Thyroid gland (tissue), 4 donors: ENCODE measurements at regions not wholly inside any gene's neighbourhood (a gene's known extent, or its start where the extent isn't known, plus 50 kb on each side); places are given as distances from the start of the nearest gene placed in this dataset.

Experiments used
- DNase-seq, 2 donors: peaks; one replicate each; pipeline ENCODE4 v3.0.0-alpha.2; 2019
- H3K27ac ChIP-seq, 3 donors: fragments of 200-600 bp; sonication (generic); 1 replicate in 2 of 3; 2 replicates in 1 of 3; pipeline ENCODE4 v1.5.1; 2016 to 2019; ENCODE audit warnings: mild to moderate bottlenecking in 1 of 3, moderate library complexity in 1 of 3
- H3K27me3 ChIP-seq: fragments of 200-600 bp; sonication (generic); one replicate; pipeline ENCODE4 v1.5.1; 2019
- H3K36me3 ChIP-seq, 2 donors: fragments of 200-600 bp; sonication (generic); one replicate each; pipeline ENCODE4 v1.5.1; 2016 to 2019
- H3K4me1 ChIP-seq, 2 donors: fragments of 200-600 bp; sonication (generic); one replicate each; pipeline ENCODE4 v1.5.1; 2017 to 2019
- H3K4me3 ChIP-seq, 3 donors: fragments of 200-600 bp; sonication (generic); replicated peaks in 1 of 3; 1 replicate in 2 of 3; 2 replicates in 1 of 3; pipeline ENCODE4 v1.5.1; 2016; ENCODE audit warnings: mild to moderate bottlenecking in 1 of 3
- H3K9me3 ChIP-seq: fragments of 200-600 bp; sonication (generic); one replicate; pipeline ENCODE4 v1.5.1; 2017
- CTCF ChIP-seq, 6 experiments: fragments of 200-600 bp in 3 of 6; fragments of 450-650 bp in 3 of 6; sonication (generic) in 3 of 6; IDR thresholded peaks; one replicate each; pipeline ENCODE4 v1.5.1; 2016 to 2019; ENCODE audit warnings: antibody characterized with exemption in 6 of 6, mild to moderate bottlenecking in 2 of 6, inconsistent platforms in 1 of 6, moderate library complexity in 1 of 6
- POLR2A ChIP-seq, 2 donors: fragments of 450-650 bp; IDR thresholded peaks; one replicate each; pipeline ENCODE4 v1.6.1; 2017; ENCODE audit warnings: antibody characterized with exemption in 2 of 2, mild to moderate bottlenecking in 2 of 2, moderate library complexity in 1 of 2
- WGBS, 2 donors: methylation state at CpG; one replicate each; pipeline ENCODE4 v1.1.5; 2017; 5-methylcytosine and 5-hydroxymethylcytosine counted together
- intact Hi-C: fragments of 100-400 bp; cut with DNase I; formaldehyde crosslinking; loops from one replicate; pipeline ENCODE4 v1.15.1; 2023

- 77 to 85% methylated on average over 3 of the region's 3 CpGs for WGBS, 2 donors
- intact Hi-C loops = no loop called here
- Histone ChIP-seq H3K36me3 (no peaks in the 10 kb centered on the region), H3K9me3 (no peaks in the 10 kb centered on the region), H3K4me1 (no peaks in the 10 kb centered on the region), H3K4me3 (no peak overlapping the region), H3K27me3 (no peaks in the 10 kb centered on the region), H3K27ac (no peak overlapping the region)
- DNase-seq = no peak
- TF ChIP-seq CTCF (IDR thresholded peaks at IDR 0.05) = no peak
- TF ChIP-seq POLR2A (IDR thresholded peaks at IDR 0.05) = no peak
Observed at GRCh38 chr9:11141357-11141756, 528.6 kb upstream of the PTPRD start.

GRCh38 chr9:11142965-11143738, 530.4 kb upstream of the PTPRD start:
- intact Hi-C loops = no loop called here
- WGBS, 2 donors = 87 to 89% methylated on average over 3 of the region's 3 CpGs
- no peak for DNase-seq

GRCh38 chr9:11144746-11145145, 531.9 kb upstream of the PTPRD start:
- Histone ChIP-seq H3K4me3 (no peak overlapping the region), H3K36me3 (no peaks in the 10 kb centered on the region), H3K4me1 (no peaks in the 10 kb centered on the region), H3K9me3 (no peaks in the 10 kb centered on the region), H3K27ac (no peak overlapping the region), H3K27me3 (no peaks in the 10 kb centered on the region)
- TF ChIP-seq CTCF (IDR thresholded peaks at IDR 0.05) (no peak), POLR2A (IDR thresholded peaks at IDR 0.05) (no peak)
- no peak for DNase-seq
- WGBS, 2 donors = 85 to 90% methylated on average over 2 of the region's 2 CpGs
- intact Hi-C loops = no loop called here

More at GRCh38 chr9:11142965-11143738, 530.4 kb upstream of the PTPRD start:
- Histone ChIP-seq H3K4me3 (no peak overlapping the region), H3K27me3 (no peaks in the 10 kb centered on the region), H3K9me3 (no peaks in the 10 kb centered on the region), H3K27ac (no peak overlapping the region), H3K4me1 (no peaks in the 10 kb centered on the region), H3K36me3 (no peaks in the 10 kb centered on the region)
- no peak for TF ChIP-seq POLR2A (IDR thresholded peaks at IDR 0.05)
- TF ChIP-seq CTCF (IDR thresholded peaks at IDR 0.05) = no peak

GRCh38 chr9:11148189-11148588, 535.4 kb upstream of the PTPRD start:
- TF ChIP-seq POLR2A (IDR thresholded peaks at IDR 0.05) (no peak), CTCF (IDR thresholded peaks at IDR 0.05) (no peak)
- WGBS, 2 donors = 87 to 88% methylated on average over 5 of the region's 5 CpGs
- no peaks in the 10 kb centered on the region for H3K27me3 ChIP-seq
- intact Hi-C loops = no loop called here
- no peak overlapping the region for H3K27ac ChIP-seq
- no peaks in the 10 kb centered on the region for H3K9me3 ChIP-seq
- no peak for DNase-seq
- no peaks in the 10 kb centered on the region for H3K36me3 ChIP-seq
- no peaks in the 10 kb centered on the region for H3K4me1 ChIP-seq
- H3K4me3 ChIP-seq = no peak overlapping the region

- Histone ChIP-seq H3K36me3 (no peaks in the 10 kb centered on the region), H3K9me3 (no peaks in the 10 kb centered on the region), H3K4me3 (no peak overlapping the region), H3K4me1 (no peaks in the 10 kb centered on the region), H3K27ac (no peak overlapping the region), H3K27me3 (no peaks in the 10 kb centered on the region)
- TF ChIP-seq CTCF (IDR thresholded peaks at IDR 0.05) = no peak
- 60 to 71% methylated on average over 7 of the region's 7 CpGs for WGBS, 2 donors
- intact Hi-C loops = no loop called here
- DNase-seq = no peak
Observed at GRCh38 chr9:11149065-11149464, 536.3 kb upstream of the PTPRD start.
